NCI-H82 (cell line): ENCODE measurements at regions not wholly inside any gene's neighbourhood (a gene's known extent, or its start where the extent isn't known, plus 50 kb on each side); places are given as distances from the start of the nearest gene placed in this dataset.

Source experiments
- DNase-seq: peaks from one replicate; lab custom pipeline; 2025; lab: John Stamatoyannopoulos, UW

DNA sequence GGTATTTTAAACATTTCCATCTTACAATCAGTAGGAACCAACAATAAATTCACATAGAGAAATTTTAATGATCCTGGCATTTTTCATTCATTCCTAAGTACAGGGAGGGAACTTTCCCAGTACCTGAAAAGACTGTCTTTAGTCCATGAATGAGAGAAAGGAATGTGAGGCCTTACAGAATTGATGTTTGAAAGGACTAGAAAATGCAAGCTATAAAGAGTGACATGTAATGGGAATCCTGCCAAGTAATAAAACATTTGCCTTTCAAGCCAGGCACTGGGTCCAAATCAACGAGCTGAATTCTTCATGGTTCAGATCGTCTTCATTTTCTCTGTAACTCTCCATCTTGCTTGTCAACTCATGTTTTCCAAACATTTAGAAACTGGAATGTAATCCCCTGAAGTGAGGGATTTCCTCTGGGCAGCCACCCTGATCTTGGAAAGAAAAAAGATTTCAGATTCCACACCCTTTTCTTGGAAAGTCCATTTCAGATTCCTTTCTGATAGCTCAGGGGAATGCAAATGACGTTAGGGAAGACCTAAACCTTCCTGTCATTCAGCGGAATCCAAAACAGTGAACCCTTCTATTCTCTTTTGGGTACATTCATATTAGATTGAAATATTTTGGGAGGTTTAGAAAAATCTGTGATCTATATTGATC, 315.8 kb downstream of the SH3GL2 start:
- no peak for DNase-seq

- DNase-seq, result peak; percentile 38
Observed at GRCh38 chr9:17900606-17901005, 321.7 kb downstream of the SH3GL2 start.

GRCh38 chr9:17905366-17905765, 326.5 kb downstream of the SH3GL2 start:
- DNase-seq, result no peak

DNA sequence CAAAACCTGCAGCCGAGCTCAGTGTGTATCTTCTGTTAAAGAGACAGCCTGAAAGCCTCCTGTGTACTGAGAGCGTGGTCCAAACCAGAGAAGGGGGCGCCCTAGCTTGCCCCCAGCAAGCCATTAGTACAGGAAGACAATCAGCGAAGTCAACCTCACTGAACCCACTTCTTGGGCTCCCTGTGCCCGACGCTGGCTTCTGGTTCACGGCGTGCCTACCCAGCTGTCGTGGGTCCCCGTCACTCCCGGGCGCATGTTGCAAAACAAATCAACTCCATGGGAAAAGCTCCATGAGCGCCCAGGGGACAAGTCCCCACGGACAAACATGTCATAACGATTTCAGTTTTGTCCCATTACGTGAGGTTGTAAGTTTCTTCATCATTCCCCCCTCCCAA, 326.9 kb downstream of the SH3GL2 start:
- DNase-seq, result no peak

- DNase-seq, result peak; percentile 24
Observed at GRCh38 chr9:17906176-17906840, 327.4 kb downstream of the SH3GL2 start.

DNA sequence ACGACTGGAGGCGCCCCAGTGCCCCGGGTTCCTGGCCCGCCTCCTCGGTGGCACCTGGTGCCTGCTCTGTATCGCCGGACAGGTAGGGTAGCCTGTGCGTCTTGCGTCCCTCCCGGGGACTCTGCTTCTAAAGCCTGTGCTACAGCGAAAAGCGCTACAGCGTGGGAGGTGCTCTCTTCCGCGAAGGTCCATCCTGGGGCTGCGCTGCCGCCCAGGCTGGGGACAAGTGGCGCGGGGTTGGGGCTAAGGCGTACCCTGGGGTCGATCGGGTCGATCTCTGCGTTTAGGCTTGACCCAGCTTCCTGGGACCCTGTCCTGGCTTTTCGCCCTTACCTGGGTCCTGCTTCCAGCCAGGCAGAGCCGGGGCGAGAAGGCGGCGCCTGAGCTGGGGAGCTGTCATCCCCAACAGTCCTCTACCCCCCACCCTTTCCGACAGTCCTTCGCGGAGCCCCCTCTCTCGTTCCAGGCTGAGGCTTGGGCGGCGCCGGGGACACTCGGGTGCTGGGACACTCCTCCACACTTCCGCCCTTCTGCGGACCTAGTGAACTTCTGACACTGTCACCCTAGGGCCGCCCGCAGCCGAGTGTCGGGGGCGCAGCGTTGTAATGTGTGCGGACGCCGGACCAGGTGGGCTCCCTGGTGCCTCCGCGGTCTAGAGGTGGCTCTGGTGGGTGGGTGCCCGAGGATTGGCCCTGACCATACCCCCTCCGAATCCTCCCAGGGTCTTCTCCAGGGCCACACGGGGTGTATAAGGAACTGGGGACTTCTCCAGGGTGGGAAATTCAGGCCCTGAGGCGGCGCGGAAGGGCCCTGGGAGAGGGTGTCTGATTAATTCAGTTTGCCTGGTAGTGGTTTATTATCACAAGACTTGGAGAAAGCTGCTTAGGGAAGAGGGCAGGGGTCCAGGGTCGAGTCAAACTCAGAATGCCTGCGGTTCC, 328.2 kb downstream of the SH3GL2 start:
- DNase-seq, result no peak

- DNase-seq, result no peak
Observed at GRCh38 chr9:17907779-17908508, 329.1 kb downstream of the SH3GL2 start.

GRCh38 chr9:17926246-17926645, 347.4 kb downstream of the SH3GL2 start:
- no peak for DNase-seq

DNA sequence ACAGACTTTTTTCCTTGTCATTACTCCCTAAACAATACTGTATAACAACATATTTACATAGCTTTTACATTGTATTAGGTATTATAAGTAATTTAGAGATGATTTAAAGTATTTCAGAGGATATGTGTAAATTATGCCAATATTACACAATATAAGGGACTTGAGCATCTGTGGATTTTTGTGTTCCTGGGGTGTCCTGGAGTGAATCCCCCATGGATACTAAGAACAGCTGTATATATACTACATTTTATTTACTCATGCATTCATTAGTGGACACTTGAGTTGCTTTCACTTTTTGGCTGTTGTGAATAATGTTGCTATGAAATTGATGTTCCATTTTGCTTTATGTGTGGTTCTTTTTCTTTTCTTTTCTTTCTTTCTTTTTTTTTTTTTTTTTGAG, 348.8 kb downstream of the SH3GL2 start:
- DNase-seq, result no peak

DNA sequence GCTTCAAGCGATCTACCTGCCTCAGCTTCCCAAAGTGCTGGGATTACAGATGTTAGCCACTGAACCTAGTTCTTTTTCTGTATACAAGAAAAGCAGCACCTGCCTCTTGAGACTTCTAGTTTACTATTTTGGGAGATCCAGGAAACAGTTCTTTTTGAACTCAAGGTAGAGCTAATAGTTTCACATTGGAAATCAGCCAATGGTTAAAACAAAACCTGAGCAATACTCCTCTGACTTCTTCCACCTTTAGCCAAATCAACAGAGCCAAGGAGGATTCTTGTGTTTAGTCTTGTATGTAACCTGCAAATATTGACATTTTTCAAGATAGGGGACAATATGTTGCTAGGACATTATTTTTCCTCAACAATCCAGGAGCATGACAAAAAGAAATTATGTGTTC, 349.4 kb downstream of the SH3GL2 start:
- DNase-seq, result no peak

DNA sequence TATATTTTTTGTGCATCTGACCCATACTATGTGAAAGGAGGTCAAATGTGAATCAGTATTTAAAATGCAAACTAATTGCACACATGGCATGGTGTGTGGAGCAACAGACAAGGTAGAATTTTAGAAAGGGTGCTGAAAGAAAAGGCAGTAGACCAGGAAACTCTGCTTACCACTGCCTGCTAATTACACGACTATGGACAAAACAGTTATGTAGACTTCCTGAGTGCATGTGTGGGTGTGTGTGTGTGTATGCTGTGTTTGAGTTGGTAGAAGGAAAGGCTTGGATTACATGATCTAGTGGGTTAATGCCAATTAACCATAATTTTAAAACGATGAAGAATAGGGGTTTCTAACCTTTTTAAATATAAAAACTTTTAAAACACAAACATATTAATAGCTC, 349.9 kb downstream of the SH3GL2 start:
- no peak for DNase-seq

DNA sequence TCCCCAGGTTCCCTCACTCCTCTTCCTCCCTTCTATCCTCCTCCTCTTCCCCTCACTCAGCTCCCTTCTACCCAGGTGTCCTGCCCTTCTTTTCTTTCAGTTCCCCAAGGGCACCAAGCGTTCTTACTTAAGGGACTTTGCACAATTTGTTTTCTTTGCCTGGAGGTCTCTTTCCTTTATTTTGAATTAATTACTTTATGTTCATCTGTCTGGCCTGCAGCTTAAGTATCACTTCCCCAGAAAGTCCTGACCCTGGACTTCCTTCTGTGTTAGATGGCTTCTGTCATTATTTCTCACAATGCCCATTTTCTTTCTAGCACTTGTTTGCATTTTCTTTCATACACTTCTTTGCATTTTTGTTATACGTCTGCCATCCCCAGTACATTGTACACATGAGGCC, 350.6 kb downstream of the SH3GL2 start:
- DNase-seq, result no peak

DNA sequence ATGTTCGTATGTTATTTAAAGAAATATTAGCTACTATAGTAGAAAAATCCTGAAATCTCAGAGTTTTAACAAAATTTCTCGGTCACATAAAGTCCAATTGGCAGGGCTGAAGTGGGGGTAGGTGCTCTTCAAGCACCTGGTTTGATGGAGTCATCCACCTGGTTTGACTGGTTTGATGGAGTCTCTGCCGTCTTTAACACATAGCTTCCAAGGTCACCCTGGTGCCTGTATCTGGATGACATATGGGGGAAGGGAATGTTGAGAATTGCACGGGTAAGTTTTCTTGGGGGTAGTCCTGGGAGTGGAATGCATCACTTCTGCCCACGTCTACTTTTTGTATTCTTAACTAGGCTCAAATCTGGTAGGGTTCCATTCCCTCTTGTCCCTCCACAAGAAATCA, 351.2 kb downstream of the SH3GL2 start:
- DNase-seq, result no peak

GRCh38 chr9:17936365-17936764, 357.5 kb downstream of the SH3GL2 start:
- DNase-seq, result no peak

GRCh38 chr9:17938035-17938655, 359.3 kb downstream of the SH3GL2 start:
- no peak for DNase-seq

DNA sequence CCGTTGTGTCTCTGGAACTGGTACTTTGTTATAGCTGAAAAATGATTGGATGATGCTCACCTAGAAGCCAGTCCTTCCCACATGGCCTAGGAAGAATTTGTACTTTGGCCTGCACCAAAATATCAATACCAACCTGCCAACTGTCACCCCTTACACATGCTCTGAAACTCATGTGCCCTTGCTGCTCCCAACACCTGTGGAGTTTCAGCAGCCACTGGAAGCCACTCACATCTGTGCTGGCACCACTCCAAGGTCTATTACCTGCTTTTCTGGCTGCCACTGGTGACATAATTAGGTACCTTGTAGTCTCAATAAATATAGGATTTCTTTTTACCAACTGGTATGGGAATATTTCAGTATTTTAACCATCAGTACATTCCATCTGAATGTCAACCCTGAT, 363.6 kb downstream of the SH3GL2 start:
- no peak for DNase-seq

DNA sequence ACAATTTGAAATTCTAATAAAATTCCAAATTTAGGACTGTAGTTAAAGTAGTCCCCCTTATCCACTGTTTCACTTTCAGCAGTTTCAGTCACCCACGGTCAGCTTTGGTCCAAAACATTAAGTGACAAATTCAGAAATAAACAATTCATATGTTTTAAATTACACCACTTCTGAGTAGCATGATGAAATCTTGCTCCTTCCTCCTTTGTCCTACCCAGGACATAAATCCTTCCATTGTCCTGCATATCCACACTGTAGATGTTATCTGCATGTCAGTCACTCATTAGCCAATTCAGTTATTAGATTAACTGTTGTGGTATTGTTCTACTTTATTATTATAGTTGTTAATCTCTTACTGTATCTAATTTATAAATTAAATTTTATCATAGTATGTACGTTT, 376.5 kb downstream of the SH3GL2 start:
- DNase-seq, result no peak

- no peak for DNase-seq
Observed at GRCh38 chr9:17958363-17958762, 379.5 kb downstream of the SH3GL2 start.

DNA sequence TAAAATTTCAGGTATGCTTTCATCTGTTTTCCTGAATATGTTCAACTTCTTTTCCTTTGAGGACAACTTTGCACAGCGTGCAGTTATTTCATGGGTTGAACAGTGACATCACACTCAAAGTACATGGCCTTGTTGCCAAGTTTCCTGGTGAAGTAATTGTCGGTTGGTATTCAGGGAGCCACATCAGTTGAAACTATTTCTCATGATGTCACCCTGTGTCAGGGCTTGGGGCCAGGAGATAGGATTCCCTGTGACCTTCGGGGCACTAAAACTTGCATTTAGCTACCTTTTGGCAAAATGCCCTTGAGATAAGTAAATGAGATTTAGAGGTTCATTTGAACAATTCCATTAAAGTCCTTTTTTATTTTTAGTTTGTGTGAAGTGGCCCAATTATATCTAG, 383.9 kb downstream of the SH3GL2 start:
- DNase-seq, result no peak

GRCh38 chr9:17963498-17963897, 384.6 kb downstream of the SH3GL2 start:
- no peak for DNase-seq

GRCh38 chr9:17967731-17968130, 388.9 kb downstream of the SH3GL2 start:
- no peak for DNase-seq

DNA sequence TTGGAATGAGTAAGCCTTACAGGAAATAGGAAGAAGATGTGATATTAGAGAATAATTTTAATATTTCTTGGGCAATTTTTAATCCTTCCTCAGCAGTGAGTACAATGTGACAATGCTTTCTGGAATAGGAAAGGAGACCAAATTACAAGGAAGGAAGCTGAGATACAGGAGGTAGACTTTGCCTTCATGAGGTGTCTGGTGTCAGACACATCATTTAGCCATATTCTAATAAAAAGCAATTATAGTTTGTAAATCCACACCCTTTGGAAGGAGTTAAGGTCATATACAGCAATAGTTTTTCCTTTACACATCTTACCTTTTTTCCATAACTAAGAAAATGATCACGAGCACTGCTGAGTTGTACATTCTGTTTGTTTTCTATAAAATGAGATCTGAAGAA, 390.4 kb downstream of the SH3GL2 start:
- DNase-seq, result no peak
